ENCODE measurements at regions not wholly inside any gene's neighbourhood (a gene's known extent, or its start where the extent isn't known, plus 50 kb on each side); places are given as distances from the start of the nearest gene placed in this dataset.

- Histone ChIP-seq H3K4me1 (ENCODE audit: control insufficient read depth, low read length) (no peaks in the 10 kb centered on the region), H3K9me2 (replicated peaks; ENCODE audit: control insufficient read depth, low read length) (no peaks in the 10 kb centered on the region), H3K27ac (ENCODE audit: low read depth, low read length) (no peak overlapping the region), H3K79me2 (ENCODE audit: control insufficient read depth, low read length) (no peaks in the 10 kb centered on the region), H3K4me3 (ENCODE audit: low read length) (no peak overlapping the region), H3K9me3 (ENCODE audit: control insufficient read depth, insufficient read depth, low read length) (peaks cover 10% of the 10 kb centered on the region; the same call in 1 of the 2 replicates), H3K27me3 (ENCODE audit: control insufficient read depth, low read length) (no peaks in the 10 kb centered on the region), H3K4me2 (ENCODE audit: low read length) (no peak overlapping the region), H3F3A (ENCODE audit: control insufficient read depth, insufficient read depth) (no peaks in the 10 kb centered on the region), H4K20me1 (ENCODE audit: control insufficient read depth, insufficient read depth, low read depth, low read length) (no peaks in the 10 kb centered on the region), H3K36me3 (ENCODE audit: control insufficient read depth, low read length) (no peaks in the 10 kb centered on the region)
- TF ChIP-seq EZH2phosphoT487 (IDR thresholded peaks at IDR 0.05; ENCODE audit: borderline replicate concordance, low read length): no peak
- TF ChIP-seq, protein P1, sequence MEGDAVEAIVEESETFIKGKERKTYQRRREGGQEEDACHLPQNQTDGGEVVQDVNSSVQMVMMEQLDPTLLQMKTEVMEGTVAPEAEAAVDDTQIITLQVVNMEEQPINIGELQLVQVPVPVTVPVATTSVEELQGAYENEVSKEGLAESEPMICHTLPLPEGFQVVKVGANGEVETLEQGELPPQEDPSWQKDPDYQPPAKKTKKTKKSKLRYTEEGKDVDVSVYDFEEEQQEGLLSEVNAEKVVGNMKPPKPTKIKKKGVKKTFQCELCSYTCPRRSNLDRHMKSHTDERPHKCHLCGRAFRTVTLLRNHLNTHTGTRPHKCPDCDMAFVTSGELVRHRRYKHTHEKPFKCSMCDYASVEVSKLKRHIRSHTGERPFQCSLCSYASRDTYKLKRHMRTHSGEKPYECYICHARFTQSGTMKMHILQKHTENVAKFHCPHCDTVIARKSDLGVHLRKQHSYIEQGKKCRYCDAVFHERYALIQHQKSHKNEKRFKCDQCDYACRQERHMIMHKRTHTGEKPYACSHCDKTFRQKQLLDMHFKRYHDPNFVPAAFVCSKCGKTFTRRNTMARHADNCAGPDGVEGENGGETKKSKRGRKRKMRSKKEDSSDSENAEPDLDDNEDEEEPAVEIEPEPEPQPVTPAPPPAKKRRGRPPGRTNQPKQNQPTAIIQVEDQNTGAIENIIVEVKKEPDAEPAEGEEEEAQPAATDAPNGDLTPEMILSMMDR (IDR thresholded peaks at IDR 0.05; ENCODE audit: low read depth, low read length, poor library complexity, severe bottlenecking): no peak
Measured at GRCh38 chr14:28297559-28297958, 469.0 kb upstream of the FOXG1 start.

DNA sequence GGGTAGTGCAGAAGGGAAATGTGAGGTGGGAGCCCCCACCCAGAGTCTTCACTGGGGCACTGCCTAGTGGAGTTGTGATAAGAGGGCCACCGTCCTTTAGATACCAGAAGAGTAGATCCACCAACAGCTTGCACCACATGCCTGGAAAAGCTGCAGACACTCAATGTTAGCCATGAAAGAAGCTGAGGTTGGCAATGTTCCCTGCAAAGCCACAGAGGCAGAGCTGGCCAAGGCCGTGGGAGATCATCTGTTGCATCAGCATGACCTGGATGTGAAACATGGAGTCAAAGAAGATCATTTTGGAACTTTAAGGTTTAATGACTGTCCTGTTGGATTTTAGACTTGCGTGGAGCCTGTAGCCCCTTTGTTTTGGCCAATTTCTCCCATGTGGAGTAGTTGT, 468.4 kb upstream of the FOXG1 start:
- Histone ChIP-seq H3K36me3 (ENCODE audit: control insufficient read depth, low read length) (no peaks in the 10 kb centered on the region), H3K4me3 (ENCODE audit: low read length) (no peak overlapping the region), H3K27ac (ENCODE audit: low read depth, low read length) (no peak overlapping the region), H4K20me1 (ENCODE audit: control insufficient read depth, insufficient read depth, low read depth, low read length) (no peaks in the 10 kb centered on the region), H3K4me2 (ENCODE audit: low read length) (no peak overlapping the region), H3F3A (ENCODE audit: control insufficient read depth, insufficient read depth) (no peaks in the 10 kb centered on the region), H3K9me2 (replicated peaks; ENCODE audit: control insufficient read depth, low read length) (no peaks in the 10 kb centered on the region), H3K4me1 (ENCODE audit: control insufficient read depth, low read length) (no peaks in the 10 kb centered on the region), H3K9me3 (ENCODE audit: control insufficient read depth, insufficient read depth, low read length) (peaks cover 10% of the 10 kb centered on the region; the same call in 1 of the 2 replicates), H3K27me3 (ENCODE audit: control insufficient read depth, low read length) (no peaks in the 10 kb centered on the region), H3K79me2 (ENCODE audit: control insufficient read depth, low read length) (no peaks in the 10 kb centered on the region)
- TF ChIP-seq EZH2phosphoT487 (IDR thresholded peaks at IDR 0.05; ENCODE audit: borderline replicate concordance, low read length): no peak
- TF ChIP-seq, protein P1 (IDR thresholded peaks at IDR 0.05; ENCODE audit: low read depth, low read length, poor library complexity, severe bottlenecking): no peak

DNA sequence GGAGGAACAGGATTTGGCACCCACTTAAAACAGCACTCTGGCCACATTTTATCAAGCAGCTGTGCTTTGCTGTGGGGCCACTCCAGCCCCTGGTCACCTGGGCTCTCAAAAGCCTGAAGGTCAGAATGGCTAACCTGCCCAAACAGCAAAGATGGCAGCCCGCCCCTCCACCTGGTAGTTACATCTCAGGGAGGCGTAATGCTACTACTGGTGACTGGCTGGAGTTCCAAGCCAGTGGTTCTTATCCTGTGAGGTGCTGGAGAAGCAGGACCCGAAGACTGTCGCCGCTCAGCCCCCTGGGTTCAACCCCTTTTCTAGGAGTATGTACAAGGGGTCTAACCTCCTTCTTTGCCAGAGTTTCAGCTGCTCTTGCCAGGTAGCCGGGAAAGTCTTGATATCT, 467.4 kb upstream of the FOXG1 start:
- Histone ChIP-seq H3K9me2 (replicated peaks; ENCODE audit: control insufficient read depth, low read length) (no peaks in the 10 kb centered on the region), H3F3A (ENCODE audit: control insufficient read depth, insufficient read depth) (no peaks in the 10 kb centered on the region), H3K9me3 (ENCODE audit: control insufficient read depth, insufficient read depth, low read length) (peaks cover 10% of the 10 kb centered on the region; the same call in 1 of the 2 replicates), H3K4me3 (ENCODE audit: low read length) (no peak overlapping the region), H3K79me2 (ENCODE audit: control insufficient read depth, low read length) (no peaks in the 10 kb centered on the region), H3K27ac (ENCODE audit: low read depth, low read length) (no peak overlapping the region), H3K27me3 (ENCODE audit: control insufficient read depth, low read length) (no peaks in the 10 kb centered on the region), H3K36me3 (ENCODE audit: control insufficient read depth, low read length) (no peaks in the 10 kb centered on the region), H3K4me2 (ENCODE audit: low read length) (no peak overlapping the region), H3K4me1 (ENCODE audit: control insufficient read depth, low read length) (no peaks in the 10 kb centered on the region), H4K20me1 (ENCODE audit: control insufficient read depth, insufficient read depth, low read depth, low read length) (no peaks in the 10 kb centered on the region)
- no peak for TF ChIP-seq EZH2phosphoT487 (IDR thresholded peaks at IDR 0.05; ENCODE audit: borderline replicate concordance, low read length)
- TF ChIP-seq, protein P1 (IDR thresholded peaks at IDR 0.05; ENCODE audit: low read depth, low read length, poor library complexity, severe bottlenecking): no peak

Data from DOHH2 (cell line).